SK-N-SH (cell line): ENCODE measurements at regions not wholly inside any gene's neighbourhood (a gene's known extent, or its start where the extent isn't known, plus 50 kb on each side); places are given as distances from the start of the nearest gene placed in this dataset.
"Not testable (repeated sequence)": the region's sequence is repeated elsewhere in the genome, so short reads cannot be mapped to it uniquely, and the experiment has no call there.

Experiments
- CTCF ChIA-PET: fragments of 300-600, 350-600 bp; formaldehyde crosslinking; extraction: SDS; loops from one replicate; lab custom pipeline; 2021; lab: Yijun Ruan, JAX
- POLR2A ChIA-PET: fragments of 350-600 bp; sonication (Branson Sonifier 250); formaldehyde crosslinking; extraction: SDS; loops from one replicate; lab custom pipeline; 2020; ENCODE audit warnings: antibody characterized with exemption, inconsistent platforms; lab: Yijun Ruan, JAX
- DNase-seq: peaks from one replicate; pipeline ENCODE4 v3.0.0; 2012
- H2AFZ ChIP-seq: fragments of 200-600 bp; sonication (generic); 2 replicates; pipeline ENCODE4 v1.8.1; 2016; ENCODE audit warnings: antibody characterized with exemption, mild to moderate bottlenecking, low read depth
- H3F3A ChIP-seq: fragments of 200-600 bp; sonication (generic); replicated peaks from 2 replicates; pipeline ENCODE3; 2016; ENCODE audit warnings: antibody characterized with exemption, mild to moderate bottlenecking; ENCODE audit not compliant: insufficient read depth
- H3K27ac ChIP-seq, 2 experiments: fragments of 200-500 bp in 1 of 2; fragments of 200-600 bp in 1 of 2; sonication (Bioruptor generic) in 1 of 2; sonication (generic), shearing (Covaris generic) in 1 of 2; 2 replicates each; pipeline versions ENCODE4 v1.5.1 to v1.6.1; 2014 to 2016; ENCODE audit warnings: low read depth in 2 of 2, inconsistent platforms in 1 of 2, low read length in 1 of 2, mild to moderate bottlenecking in 1 of 2, mixed read lengths in 1 of 2
- H3K27me3 ChIP-seq: fragments of 200-600 bp; sonication (generic), shearing (Covaris generic); 2 replicates; pipeline ENCODE4 v1.6.1; 2016; ENCODE audit warnings: mixed run types; ENCODE audit not compliant: insufficient read depth
- H3K36me3 ChIP-seq, 2 experiments: fragments of 200-500 bp in 1 of 2; fragments of 200-600 bp in 1 of 2; sonication (Bioruptor generic) in 1 of 2; sonication (generic) in 1 of 2; replicated peaks in 1 of 2; 2 replicates each; pipeline versions ENCODE3 to v1.5.1; 2014 to 2016; ENCODE audit warnings: low read length in 1 of 2, mild to moderate bottlenecking in 1 of 2; ENCODE audit not compliant: insufficient read depth in 2 of 2, control insufficient read depth in 1 of 2
- H3K4me1 ChIP-seq, 2 experiments: fragments of 200-500 bp in 1 of 2; fragments of 200-600 bp in 1 of 2; sonication (Bioruptor generic) in 1 of 2; sonication (generic), shearing (Covaris generic) in 1 of 2; 2 replicates each; pipeline versions ENCODE4 v1.5.1 to v1.6.1; 2014 to 2016; ENCODE audit warnings: low read depth in 1 of 2, low read length in 1 of 2, mixed run types in 1 of 2; ENCODE audit not compliant: insufficient read depth in 2 of 2, control insufficient read depth in 1 of 2
- H3K4me2 ChIP-seq: fragments of 200-600 bp; sonication (generic), shearing (Covaris generic); 2 replicates; pipeline ENCODE4 v1.6.1; 2017; ENCODE audit warnings: mixed run types
- H3K4me3 ChIP-seq, 2 experiments: fragments of 200-500 bp in 1 of 2; fragments of 200-600 bp in 1 of 2; sonication (Bioruptor generic) in 1 of 2; sonication (generic), shearing (Covaris generic) in 1 of 2; 2 replicates each; pipeline versions ENCODE4 v1.5.1 to v1.8.1; 2014 to 2016; ENCODE audit warnings: low read depth in 2 of 2, inconsistent platforms in 1 of 2, low read length in 1 of 2, mild to moderate bottlenecking in 1 of 2, mixed read lengths in 1 of 2, moderate library complexity in 1 of 2
- H3K79me2 ChIP-seq: fragments of 200-600 bp; sonication (generic); 2 replicates; pipeline ENCODE4 v1.8.1; 2017; ENCODE audit warnings: mild to moderate bottlenecking; ENCODE audit not compliant: insufficient read depth
- H3K9ac ChIP-seq: fragments of 200-600 bp; sonication (generic); 2 replicates; pipeline ENCODE4 v1.6.1; 2017; ENCODE audit warnings: mixed run types
- H3K9me2 ChIP-seq: fragments of 200-600 bp; sonication (generic); 2 replicates; pipeline ENCODE4 v1.6.1; 2017; ENCODE audit warnings: mixed run types
- H3K9me3 ChIP-seq: fragments of 200-600 bp; sonication (generic); 2 replicates; pipeline ENCODE4 v1.6.1; 2017; ENCODE audit warnings: mixed run types, mild to moderate bottlenecking, moderate library complexity
- H4K20me1 ChIP-seq: fragments of 200-600 bp; sonication (generic); 2 replicates; pipeline ENCODE4 v1.6.1; 2017; ENCODE audit warnings: mild to moderate bottlenecking, mixed run types; ENCODE audit not compliant: insufficient read depth
- CHD2 ChIP-seq: fragments of 150-350 bp; IDR thresholded peaks from 2 replicates; pipeline ENCODE4 v1.6.1; 2018; ENCODE audit warnings: low read length; ENCODE audit not compliant: partially characterized antibody
- CTCF ChIP-seq: fragments of 200-600 bp; sonication (generic); IDR thresholded peaks from 2 replicates; pipeline ENCODE4 v1.6.1; 2017; ENCODE audit warnings: antibody characterized with exemption, mild to moderate bottlenecking, moderate library complexity
- ELF1 ChIP-seq: IDR thresholded peaks from 2 replicates; pipeline ENCODE4 v1.4.0; 2012
- FOXM1 ChIP-seq: IDR thresholded peaks from 2 replicates; pipeline ENCODE4 v1.4.0; 2012; ENCODE audit warnings: low read depth, mild to moderate bottlenecking
- JUND ChIP-seq: IDR thresholded peaks from 2 replicates; pipeline ENCODE4 v1.4.0; 2012
- MAX ChIP-seq: IDR thresholded peaks from 2 replicates; pipeline ENCODE4 v1.4.0; 2012; ENCODE audit warnings: low read depth
- MEF2A ChIP-seq: IDR thresholded peaks from 2 replicates; pipeline ENCODE4 v1.4.0; 2012; ENCODE audit warnings: low read depth, borderline replicate concordance
- MXI1 ChIP-seq: IDR thresholded peaks from 2 replicates; pipeline ENCODE4 v1.6.1; 2012; ENCODE audit warnings: mild to moderate bottlenecking, low read depth, low read length, improper control_type of control experiment
- NFIC ChIP-seq: IDR thresholded peaks from 2 replicates; pipeline ENCODE4 v1.4.0; 2012; ENCODE audit warnings: borderline replicate concordance
- PBX3 ChIP-seq: IDR thresholded peaks from 2 replicates; pipeline ENCODE4; 2012
- POLR2AphosphoS5 ChIP-seq: IDR thresholded peaks from 2 replicates; pipeline ENCODE4 v1.6.1; 2012; ENCODE audit warnings: low read depth, low read length
- RAD21 ChIP-seq: IDR thresholded peaks from 2 replicates; pipeline ENCODE4 v1.6.1; 2012; ENCODE audit warnings: mild to moderate bottlenecking, low read length
- RCOR1 ChIP-seq: fragments of 150-350 bp; IDR thresholded peaks from 2 replicates; pipeline ENCODE4 v1.6.1; 2017; ENCODE audit warnings: antibody characterized with exemption, low read length
- REST ChIP-seq: IDR thresholded peaks from 2 replicates; pipeline ENCODE4 v1.6.1; 2012; ENCODE audit warnings: mild to moderate bottlenecking, low read depth, low read length, moderate library complexity
- RFX5 ChIP-seq: IDR thresholded peaks from 2 replicates; pipeline ENCODE4 v1.6.1; 2012; ENCODE audit warnings: mild to moderate bottlenecking, improper control_type of control experiment, low read length
- SIN3A ChIP-seq: IDR thresholded peaks from 2 replicates; pipeline ENCODE4 v1.6.1; 2012; ENCODE audit warnings: low read depth, mild to moderate bottlenecking, low read length, moderate library complexity, borderline replicate concordance
- TCF12 ChIP-seq: IDR thresholded peaks from 2 replicates; pipeline ENCODE4 v1.4.0; 2012
- TEAD4 ChIP-seq: IDR thresholded peaks from 2 replicates; pipeline ENCODE4 v1.4.0; 2012; ENCODE audit warnings: mild to moderate bottlenecking, borderline replicate concordance; ENCODE audit not compliant: insufficient read depth
- WGBS: methylation state at CpG from one replicate; pipeline ENCODE4 v1.1.6; 2017; ENCODE audit warnings: low lambda C conversion rate; 5-methylcytosine and 5-hydroxymethylcytosine counted together

GRCh38 chr6:164079275-164079600, 664.7 kb downstream of the QKI start:
- POLR2A ChIA-PET, result no interaction called here
- WGBS, result 38% methylated on average over 4 of the region's 6 CpGs
- Histone ChIP-seq H2AFZ (no peak overlapping the region), H3K9me2 (no peaks in the 10 kb centered on the region), H3K27me3 (no peaks in the 10 kb centered on the region), H3K9me3 (no peaks in the 10 kb centered on the region), H3K36me3 (no peaks in the 10 kb centered on the region), H3K4me2 (no peak overlapping the region), H3K27ac (no peak overlapping the region), H3K4me3 (no peak overlapping the region), H3K9ac (no peak overlapping the region), H3K79me2 (no peaks in the 10 kb centered on the region), H3K4me1 (no peaks in the 10 kb centered on the region), H3F3A (no peaks in the 10 kb centered on the region), H4K20me1 (no peaks in the 10 kb centered on the region)
- TF ChIP-seq MXI1, result no peak
- DNase-seq, result no peak
- CTCF ChIA-PET, result interaction anchor here (0.7 kb wide), 1 partner anchor 89 kb away, joined by 3 read pairs; no protein-coding TSS in a partner anchor

- no peaks in the 10 kb centered on the region for H3K27me3 ChIP-seq
- no peaks in the 10 kb centered on the region for H3K79me2 ChIP-seq
- ChIA-PET POLR2A (no interaction called here), CTCF (interaction anchor here (0.7 kb wide), 1 partner anchor 89 kb away, joined by 3 read pairs; no protein-coding TSS in a partner anchor)
- no peak overlapping the region for H3K27ac ChIP-seq
- no peaks in the 10 kb centered on the region for H3F3A ChIP-seq
- no peak overlapping the region for H3K4me3 ChIP-seq
- H3K4me1 ChIP-seq, result no peaks in the 10 kb centered on the region
- H2AFZ ChIP-seq, result no peak overlapping the region
- H3K4me2 ChIP-seq, result no peak overlapping the region
- H3K9me2 ChIP-seq, result no peaks in the 10 kb centered on the region
- TF ChIP-seq NFIC (no peak), PBX3 (no peak), TEAD4 (no peak), POLR2AphosphoS5 (no peak), CHD2 (no peak), MEF2A (no peak), RFX5 (no peak), FOXM1 (no peak), RCOR1 (no peak), RAD21 (no peak), REST (no peak), SIN3A (no peak), TCF12 (no peak), CTCF (no peak), MAX (no peak), ELF1 (no peak), JUND (no peak)
- no peak overlapping the region for H3K9ac ChIP-seq
- no peaks in the 10 kb centered on the region for H3K9me3 ChIP-seq
- 30% methylated on average over 10 of the region's 10 CpGs for WGBS
- H4K20me1 ChIP-seq, result no peaks in the 10 kb centered on the region
- no peaks in the 10 kb centered on the region for H3K36me3 ChIP-seq
- no peak for DNase-seq
Observed at GRCh38 chr6:164078532-164079274, 664.2 kb downstream of the QKI start.

GRCh38 chr6:164076818-164077532, 662.5 kb downstream of the QKI start:
- H3K27me3 ChIP-seq, DNase-seq, H3F3A ChIP-seq, H3K36me3 ChIP-seq, H3K4me3 ChIP-seq, H3K9me2 ChIP-seq, H3K9me3 ChIP-seq, H3K9ac ChIP-seq, H2AFZ ChIP-seq, H3K4me2 ChIP-seq, H3K27ac ChIP-seq, CTCF ChIA-PET, POLR2A ChIA-PET, H3K79me2 ChIP-seq, H3K4me1 ChIP-seq, H4K20me1 ChIP-seq: not testable (repeated sequence)
- WGBS, result 43% methylated on average over 3 of the region's 3 CpGs
